ENCODE measurements at regions not wholly inside any gene's neighbourhood (a gene's known extent, or its start where the extent isn't known, plus 50 kb on each side); places are given as distances from the start of the nearest gene placed in this dataset.

GRCh38 chr12:4012977-4013968, 140.1 kb upstream of the PARP11 start:
- DNase-seq, result no peak

- DNase-seq, result no peak
These were observed 138.9 kb upstream of the PARP11 start for GRCh38 chr12:4012073-4012472.

GRCh38 chr12:4011597-4011996, 138.4 kb upstream of the PARP11 start:
- DNase-seq, result no peak

- no peak for DNase-seq
These were observed 136.9 kb upstream of the PARP11 start for GRCh38 chr12:4009979-4010704.

- no peak for DNase-seq
These were observed 133.5 kb upstream of the PARP11 start for GRCh38 chr12:4006743-4007142.

- DNase-seq, result no peak
These were observed 132.7 kb upstream of the PARP11 start for GRCh38 chr12:4005851-4006430.

- no peak for DNase-seq
These were observed 130.4 kb upstream of the PARP11 start for GRCh38 chr12:4003576-4003975.

GRCh38 chr12:4002601-4003000, 129.4 kb upstream of the PARP11 start:
- no peak for DNase-seq

- no peak for DNase-seq
These were observed 128.6 kb upstream of the PARP11 start for GRCh38 chr12:4001841-4002240.

- no peak for DNase-seq
These were observed 127.8 kb upstream of the PARP11 start for GRCh38 chr12:4001031-4001430.

GRCh38 chr12:3999904-4000303, 126.7 kb upstream of the PARP11 start:
- no peak for DNase-seq

GRCh38 chr12:3998968-3999792, 126.0 kb upstream of the PARP11 start:
- DNase-seq, result no peak

- no peak for DNase-seq
These were observed 125.2 kb upstream of the PARP11 start for GRCh38 chr12:3998397-3998796.

- no peak for DNase-seq
These were observed 123.1 kb upstream of the PARP11 start for GRCh38 chr12:3996322-3996721.

GRCh38 chr12:3995306-3995705, 122.1 kb upstream of the PARP11 start:
- no peak for DNase-seq

GRCh38 chr12:3994500-3994899, 121.3 kb upstream of the PARP11 start:
- DNase-seq, result no peak

- DNase-seq, result no peak
These were observed 119.7 kb upstream of the PARP11 start for GRCh38 chr12:3992945-3993344.

- DNase-seq, result no peak
These were observed 118.8 kb upstream of the PARP11 start for GRCh38 chr12:3991798-3992580.

GRCh38 chr12:3990501-3991280, 117.5 kb upstream of the PARP11 start:
- DNase-seq, result no peak

- no peak for DNase-seq
These were observed 116.0 kb upstream of the PARP11 start for GRCh38 chr12:3989218-3989550.

GRCh38 chr12:3988519-3989217, 115.5 kb upstream of the PARP11 start:
- DNase-seq, result no peak

All from NCI-H2171 treated with DMSO at 0.1 percent for 48 hours (cell line).